Neutrophil (primary cell): ENCODE measurements at regions not wholly inside any gene's neighbourhood (a gene's known extent, or its start where the extent isn't known, plus 50 kb on each side); places are given as distances from the start of the nearest gene placed in this dataset.

Source experiments
- H3K27ac ChIP-seq: fragments of 200-600 bp; sonication (generic); 2 replicates; pipeline ENCODE4 v1.5.1; 2016; ENCODE audit warnings: mild to moderate bottlenecking, moderate library complexity
- H3K27me3 ChIP-seq: fragments of 200-600 bp; sonication (generic); 2 replicates; pipeline ENCODE4 v1.6.0; 2016; ENCODE audit warnings: mild to moderate bottlenecking
- H3K36me3 ChIP-seq: fragments of 200-600 bp; sonication (generic); 2 replicates; pipeline ENCODE4 v1.5.1; 2017
- H3K4me1 ChIP-seq, 2 experiments: fragments of 200-600 bp in 1 of 2; sonication (generic) in 1 of 2; 1 replicate in 1 of 2; 2 replicates in 1 of 2; pipeline versions ENCODE4 v1.5.1 to v1.6.1; 2013 to 2016; ENCODE audit warnings: low read depth in 1 of 2, low read length in 1 of 2, mild to moderate bottlenecking in 1 of 2, moderate library complexity in 1 of 2; ENCODE audit not compliant: control insufficient read depth in 1 of 2, insufficient read depth in 1 of 2
- H3K4me3 ChIP-seq, 2 experiments: fragments of 200-600 bp in 1 of 2; sonication (generic) in 1 of 2; 1 replicate in 1 of 2; 2 replicates in 1 of 2; pipeline ENCODE4 v1.5.1; 2013 to 2016; ENCODE audit warnings: low read depth in 1 of 2, low read length in 1 of 2, mild to moderate bottlenecking in 1 of 2, moderate library complexity in 1 of 2
- H3K9me3 ChIP-seq: fragments of 200-600 bp; sonication (generic); 2 replicates; pipeline ENCODE4 v1.5.1; 2016
- CTCF ChIP-seq: fragments of 200-600 bp; sonication (generic); IDR thresholded peaks from 2 replicates; pipeline ENCODE4 v1.5.1; 2016; ENCODE audit warnings: antibody characterized with exemption

GRCh38 chr1:98145655-98146054 is 224.8 kb upstream of the DPYD start:
- Histone ChIP-seq H3K36me3 (no peaks in the 10 kb centered on the region), H3K27me3 (no peaks in the 10 kb centered on the region), H3K4me3 (no peak overlapping the region), H3K4me1 (no peaks in the 10 kb centered on the region), H3K9me3 (no peaks in the 10 kb centered on the region), H3K27ac (no peak overlapping the region)
- TF ChIP-seq CTCF: no peak

GRCh38 chr1:98143403-98143802 is 222.6 kb upstream of the DPYD start:
- no peaks in the 10 kb centered on the region for H3K9me3 ChIP-seq
- H3K36me3 ChIP-seq: no peaks in the 10 kb centered on the region
- no peaks in the 10 kb centered on the region for H3K4me1 ChIP-seq
- no peaks in the 10 kb centered on the region for H3K27me3 ChIP-seq
- H3K4me3 ChIP-seq: no peak overlapping the region
- no peak overlapping the region for H3K27ac ChIP-seq
- TF ChIP-seq CTCF: no peak

- H3K36me3 ChIP-seq: no peaks in the 10 kb centered on the region
- no peaks in the 10 kb centered on the region for H3K27me3 ChIP-seq
- no peaks in the 10 kb centered on the region for H3K4me1 ChIP-seq
- no peak overlapping the region for H3K27ac ChIP-seq
- no peak for TF ChIP-seq CTCF
- H3K4me3 ChIP-seq: no peak overlapping the region
- H3K9me3 ChIP-seq: no peaks in the 10 kb centered on the region
Measured at GRCh38 chr1:98133131-98133530, 212.3 kb upstream of the DPYD start.

GRCh38 chr1:98130408-98130807 is 209.6 kb upstream of the DPYD start:
- no peak for TF ChIP-seq CTCF
- Histone ChIP-seq H3K4me1 (no peaks in the 10 kb centered on the region), H3K9me3 (no peaks in the 10 kb centered on the region), H3K4me3 (no peak overlapping the region), H3K27me3 (no peaks in the 10 kb centered on the region), H3K36me3 (no peaks in the 10 kb centered on the region), H3K27ac (no peak overlapping the region)

GRCh38 chr1:98129491-98129890 is 208.7 kb upstream of the DPYD start:
- no peaks in the 10 kb centered on the region for H3K9me3 ChIP-seq
- no peak overlapping the region for H3K27ac ChIP-seq
- H3K4me3 ChIP-seq: no peak overlapping the region
- no peaks in the 10 kb centered on the region for H3K27me3 ChIP-seq
- no peak for TF ChIP-seq CTCF
- H3K36me3 ChIP-seq: no peaks in the 10 kb centered on the region
- no peaks in the 10 kb centered on the region for H3K4me1 ChIP-seq

- no peak overlapping the region for H3K4me3 ChIP-seq
- no peak for TF ChIP-seq CTCF
Measured at GRCh38 chr1:98126740-98127139, 205.9 kb upstream of the DPYD start.

More at GRCh38 chr1:98126740-98127139, 205.9 kb upstream of the DPYD start:
- H3K36me3 ChIP-seq: no peaks in the 10 kb centered on the region
- H3K27me3 ChIP-seq: no peaks in the 10 kb centered on the region
- H3K9me3 ChIP-seq: no peaks in the 10 kb centered on the region
- H3K4me1 ChIP-seq: no peaks in the 10 kb centered on the region
- H3K27ac ChIP-seq: no peak overlapping the region
